ENCODE measurements at regions not wholly inside any gene's neighbourhood (a gene's known extent, or its start where the extent isn't known, plus 50 kb on each side); places are given as distances from the start of the nearest gene placed in this dataset.
A peak's percentile ranks its signal among the peaks of the same experiment; 100 is the strongest.
"Not testable (repeated sequence)": the region's sequence is repeated elsewhere in the genome, so short reads cannot be mapped to it uniquely, and the experiment has no call there.

- DNase-seq (ENCODE audit: low spot score), result no peak
- Mint-ChIP-seq H3K36me3 (ENCODE audit: low read depth, unreplicated experiment) (no peaks in the 10 kb centered on the region), H3K27me3 (ENCODE audit: unreplicated experiment) (no peaks in the 10 kb centered on the region), H3K9me3 (ENCODE audit: unreplicated experiment) (no peaks in the 10 kb centered on the region), H3K4me3 (ENCODE audit: unreplicated experiment) (no peak overlapping the region), H3K4me1 (ENCODE audit: unreplicated experiment) (peaks cover 26% of the 10 kb centered on the region), H3K27ac (ENCODE audit: unreplicated experiment) (peak overlapping the region; percentile 7)
- no peak for TF ChIP-seq CTCF (IDR thresholded peaks at IDR 0.05; ENCODE audit: unreplicated experiment)
These were observed 806.5 kb upstream of the CDH10 start for GRCh38 chr5:25451294-25451693.

- no peaks in the 10 kb centered on the region for H3K36me3 Mint-ChIP-seq (ENCODE audit: low read depth, unreplicated experiment)
- DNase-seq (ENCODE audit: low spot score), result peak; percentile 16
These were observed 803.9 kb upstream of the CDH10 start for GRCh38 chr5:25448646-25449045.

GRCh38 chr5:25448190-25448621, 803.4 kb upstream of the CDH10 start:
- H3K4me3 Mint-ChIP-seq (ENCODE audit: unreplicated experiment), result peak overlapping the region; percentile 69
- no peaks in the 10 kb centered on the region for H3K9me3 Mint-ChIP-seq (ENCODE audit: unreplicated experiment)

More at GRCh38 chr5:25448646-25449045, 803.9 kb upstream of the CDH10 start:
- Mint-ChIP-seq H3K4me3 (ENCODE audit: unreplicated experiment) (no peak overlapping the region), H3K27me3 (ENCODE audit: unreplicated experiment) (peaks cover 4% of the 10 kb centered on the region), H3K4me1 (ENCODE audit: unreplicated experiment) (peaks cover 24% of the 10 kb centered on the region), H3K9me3 (ENCODE audit: unreplicated experiment) (no peaks in the 10 kb centered on the region), H3K27ac (ENCODE audit: unreplicated experiment) (peak overlapping the region; percentile 30)
- no peak for TF ChIP-seq CTCF (IDR thresholded peaks at IDR 0.05; ENCODE audit: unreplicated experiment)

GRCh38 chr5:25446061-25446420, 801.3 kb upstream of the CDH10 start:
- H3K27ac Mint-ChIP-seq (ENCODE audit: unreplicated experiment), result peak overlapping the region; percentile 99
- H3K36me3 Mint-ChIP-seq (ENCODE audit: low read depth, unreplicated experiment); H3K9me3 Mint-ChIP-seq (ENCODE audit: unreplicated experiment); DNase-seq (ENCODE audit: low spot score); H3K27me3 Mint-ChIP-seq (ENCODE audit: unreplicated experiment): not testable (repeated sequence)
- H3K4me3 Mint-ChIP-seq (ENCODE audit: unreplicated experiment), result peak overlapping the region; percentile 91
- peaks cover 29% of the 10 kb centered on the region for H3K4me1 Mint-ChIP-seq (ENCODE audit: unreplicated experiment)

More at GRCh38 chr5:25448190-25448621, 803.4 kb upstream of the CDH10 start:
- TF ChIP-seq CTCF (IDR thresholded peaks at IDR 0.05; ENCODE audit: unreplicated experiment), result no peak
- H3K36me3 Mint-ChIP-seq (ENCODE audit: low read depth, unreplicated experiment), result no peaks in the 10 kb centered on the region
- H3K27me3 Mint-ChIP-seq (ENCODE audit: unreplicated experiment), result peaks cover 4% of the 10 kb centered on the region
- H3K27ac Mint-ChIP-seq (ENCODE audit: unreplicated experiment), result peak overlapping the region; percentile 89
- peaks cover 24% of the 10 kb centered on the region for H3K4me1 Mint-ChIP-seq (ENCODE audit: unreplicated experiment)
- DNase-seq (ENCODE audit: low spot score), result no peak

- DNase-seq (ENCODE audit: low spot score); H3K36me3 Mint-ChIP-seq (ENCODE audit: low read depth, unreplicated experiment): not testable (repeated sequence)
These were observed 800.7 kb upstream of the CDH10 start for GRCh38 chr5:25445381-25446060.

GRCh38 chr5:25444697-25445096, 799.9 kb upstream of the CDH10 start:
- H3K36me3 Mint-ChIP-seq (ENCODE audit: low read depth, unreplicated experiment), result no peaks in the 10 kb centered on the region
- no peak for TF ChIP-seq CTCF (IDR thresholded peaks at IDR 0.05; ENCODE audit: unreplicated experiment)
- peaks cover 28% of the 10 kb centered on the region for H3K4me1 Mint-ChIP-seq (ENCODE audit: unreplicated experiment)
- DNase-seq (ENCODE audit: low spot score), result no peak
- H3K27me3 Mint-ChIP-seq (ENCODE audit: unreplicated experiment), result peaks cover 4% of the 10 kb centered on the region
- no peaks in the 10 kb centered on the region for H3K9me3 Mint-ChIP-seq (ENCODE audit: unreplicated experiment)
- H3K4me3 Mint-ChIP-seq (ENCODE audit: unreplicated experiment), result peak overlapping the region; percentile 91
- H3K27ac Mint-ChIP-seq (ENCODE audit: unreplicated experiment), result peak overlapping the region; percentile 99

More at GRCh38 chr5:25445381-25446060, 800.7 kb upstream of the CDH10 start:
- H3K27ac Mint-ChIP-seq (ENCODE audit: unreplicated experiment), result peak overlapping the region; percentile 99
- not testable (repeated sequence) for H3K27me3 Mint-ChIP-seq (ENCODE audit: unreplicated experiment); H3K9me3 Mint-ChIP-seq (ENCODE audit: unreplicated experiment)
- H3K4me3 Mint-ChIP-seq (ENCODE audit: unreplicated experiment), result peak overlapping the region; percentile 91
- H3K4me1 Mint-ChIP-seq (ENCODE audit: unreplicated experiment), result peaks cover 28% of the 10 kb centered on the region
